ENCODE measurements at regions not wholly inside any gene's neighbourhood (a gene's known extent, or its start where the extent isn't known, plus 50 kb on each side); places are given as distances from the start of the nearest gene placed in this dataset.

DNA sequence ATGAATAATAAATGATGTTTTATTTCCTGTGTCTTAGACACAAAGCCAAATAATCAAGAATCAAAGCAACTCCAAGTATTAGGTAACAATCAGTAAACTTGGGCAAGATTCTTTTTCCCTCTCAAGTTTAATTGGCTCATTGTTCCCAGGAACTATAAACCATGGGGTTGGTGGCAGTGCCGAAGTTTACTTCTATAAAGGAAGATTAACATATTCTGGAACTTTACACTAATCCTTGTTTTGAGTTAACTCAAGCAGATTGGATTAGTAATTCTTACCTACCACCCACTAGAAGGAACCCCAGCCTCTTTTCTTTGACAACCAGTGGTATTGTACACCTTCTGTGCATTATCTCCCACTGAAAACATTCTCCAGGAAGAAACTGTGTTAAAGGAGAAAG is 197.1 kb downstream of the EXOC5 start:
- H3K27ac ChIP-seq: no peak overlapping the region
- no peak for TF ChIP-seq ZFX (IDR thresholded peaks at IDR 0.05)
- TF ChIP-seq, protein P1, sequence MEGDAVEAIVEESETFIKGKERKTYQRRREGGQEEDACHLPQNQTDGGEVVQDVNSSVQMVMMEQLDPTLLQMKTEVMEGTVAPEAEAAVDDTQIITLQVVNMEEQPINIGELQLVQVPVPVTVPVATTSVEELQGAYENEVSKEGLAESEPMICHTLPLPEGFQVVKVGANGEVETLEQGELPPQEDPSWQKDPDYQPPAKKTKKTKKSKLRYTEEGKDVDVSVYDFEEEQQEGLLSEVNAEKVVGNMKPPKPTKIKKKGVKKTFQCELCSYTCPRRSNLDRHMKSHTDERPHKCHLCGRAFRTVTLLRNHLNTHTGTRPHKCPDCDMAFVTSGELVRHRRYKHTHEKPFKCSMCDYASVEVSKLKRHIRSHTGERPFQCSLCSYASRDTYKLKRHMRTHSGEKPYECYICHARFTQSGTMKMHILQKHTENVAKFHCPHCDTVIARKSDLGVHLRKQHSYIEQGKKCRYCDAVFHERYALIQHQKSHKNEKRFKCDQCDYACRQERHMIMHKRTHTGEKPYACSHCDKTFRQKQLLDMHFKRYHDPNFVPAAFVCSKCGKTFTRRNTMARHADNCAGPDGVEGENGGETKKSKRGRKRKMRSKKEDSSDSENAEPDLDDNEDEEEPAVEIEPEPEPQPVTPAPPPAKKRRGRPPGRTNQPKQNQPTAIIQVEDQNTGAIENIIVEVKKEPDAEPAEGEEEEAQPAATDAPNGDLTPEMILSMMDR (conservative IDR thresholded peaks at IDR 0.05): no peak

DNA sequence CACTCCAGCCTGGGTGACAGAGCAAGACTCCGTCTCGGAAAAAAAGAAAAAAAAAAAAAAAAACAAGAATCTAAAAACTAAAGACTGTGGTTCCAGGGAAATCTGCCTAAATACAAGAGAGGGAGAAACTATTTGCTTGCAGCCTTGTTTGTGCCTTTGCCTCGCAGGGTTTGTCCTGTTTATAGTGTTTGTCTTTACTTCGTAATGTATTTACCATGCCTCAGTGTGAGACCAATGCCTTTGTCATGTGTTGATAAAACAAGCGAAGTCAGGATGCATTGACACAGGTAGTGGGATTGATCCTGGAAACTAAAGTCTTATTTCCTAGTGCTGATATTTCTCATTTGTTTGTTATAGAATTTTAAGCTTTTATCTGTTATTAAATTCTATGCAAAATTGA is 199.0 kb downstream of the EXOC5 start:
- H3K27ac ChIP-seq: no peak overlapping the region
- TF ChIP-seq, protein P1 (conservative IDR thresholded peaks at IDR 0.05): no peak
- TF ChIP-seq ZFX (IDR thresholded peaks at IDR 0.05): no peak

DNA sequence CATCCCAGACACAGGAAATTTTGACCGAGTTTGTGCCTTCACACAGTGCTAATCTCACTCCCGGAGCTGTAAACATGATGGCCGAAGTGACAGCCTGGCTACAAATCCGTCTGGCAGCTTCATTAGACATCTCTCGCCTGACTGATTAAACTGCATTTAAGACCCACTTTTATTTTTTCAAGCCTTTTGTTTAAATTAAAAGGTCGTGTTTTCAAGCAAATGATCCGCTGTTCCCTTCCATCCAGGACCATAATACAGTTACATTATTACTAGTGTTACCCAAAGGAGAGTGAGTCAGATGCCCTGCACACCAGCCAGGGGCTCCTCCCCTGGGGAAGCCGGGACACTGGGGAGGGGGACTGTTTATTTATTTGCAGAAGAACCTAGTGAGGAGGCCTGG is 200.2 kb downstream of the EXOC5 start:
- H3K27ac ChIP-seq: no peak overlapping the region
- no peak for TF ChIP-seq ZFX (IDR thresholded peaks at IDR 0.05)
- TF ChIP-seq, protein P1 (conservative IDR thresholded peaks at IDR 0.05): no peak

DNA sequence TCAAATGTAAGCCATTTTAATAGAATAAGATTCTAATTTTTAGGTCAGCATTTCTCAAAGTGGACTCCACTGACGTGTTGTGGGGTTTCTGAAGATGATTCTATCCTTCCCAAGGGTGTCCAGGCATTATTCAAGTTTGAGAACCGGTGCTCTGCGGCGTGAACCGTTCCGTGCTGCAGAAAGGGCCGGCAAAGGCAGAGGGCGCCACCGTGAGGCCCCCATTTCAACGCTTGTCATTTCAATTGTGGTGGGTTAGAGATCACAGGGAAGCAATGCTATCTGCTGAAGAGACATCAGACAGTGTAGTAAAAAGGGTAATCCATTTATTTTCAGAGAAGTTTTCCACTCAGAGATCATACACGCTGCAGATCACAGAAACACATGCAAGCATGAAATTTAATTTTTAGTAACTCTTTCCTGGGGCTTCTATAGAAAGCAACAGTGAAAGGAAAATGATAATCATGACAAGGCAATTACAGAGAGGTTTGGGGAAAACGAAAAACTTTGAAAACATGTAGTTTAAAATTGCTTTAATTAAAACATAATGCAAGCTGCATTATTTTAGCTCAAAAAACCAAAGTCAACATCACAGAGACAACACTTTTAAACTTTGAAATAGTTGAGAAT is 201.7 kb downstream of the EXOC5 start:
- no peak for TF ChIP-seq ZFX (IDR thresholded peaks at IDR 0.05)
- TF ChIP-seq, protein P1 (conservative IDR thresholded peaks at IDR 0.05): peak; percentile 94
- H3K27ac ChIP-seq: no peak overlapping the region

DNA sequence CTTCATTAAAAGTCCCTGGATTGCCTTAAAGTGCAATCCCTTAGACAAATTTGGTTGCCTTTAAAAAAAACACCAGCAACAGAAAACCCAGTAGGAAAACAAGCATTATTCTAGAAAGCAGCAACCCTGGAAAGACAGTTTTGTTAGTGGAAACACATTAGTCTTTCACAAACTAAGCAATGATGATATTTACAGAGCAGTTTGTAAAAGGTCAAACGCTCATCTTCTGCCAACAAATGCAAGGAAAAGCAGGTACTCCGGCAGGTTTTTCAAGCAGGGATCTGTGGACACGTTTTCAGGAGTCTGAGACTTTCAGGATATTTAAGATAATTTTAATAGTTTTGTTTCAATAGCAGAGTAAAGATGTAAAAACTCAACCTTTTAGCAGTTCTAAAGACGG is 202.2 kb downstream of the EXOC5 start:
- TF ChIP-seq, protein P1 (conservative IDR thresholded peaks at IDR 0.05): no peak
- no peak for TF ChIP-seq ZFX (IDR thresholded peaks at IDR 0.05)
- H3K27ac ChIP-seq: no peak overlapping the region

DNA sequence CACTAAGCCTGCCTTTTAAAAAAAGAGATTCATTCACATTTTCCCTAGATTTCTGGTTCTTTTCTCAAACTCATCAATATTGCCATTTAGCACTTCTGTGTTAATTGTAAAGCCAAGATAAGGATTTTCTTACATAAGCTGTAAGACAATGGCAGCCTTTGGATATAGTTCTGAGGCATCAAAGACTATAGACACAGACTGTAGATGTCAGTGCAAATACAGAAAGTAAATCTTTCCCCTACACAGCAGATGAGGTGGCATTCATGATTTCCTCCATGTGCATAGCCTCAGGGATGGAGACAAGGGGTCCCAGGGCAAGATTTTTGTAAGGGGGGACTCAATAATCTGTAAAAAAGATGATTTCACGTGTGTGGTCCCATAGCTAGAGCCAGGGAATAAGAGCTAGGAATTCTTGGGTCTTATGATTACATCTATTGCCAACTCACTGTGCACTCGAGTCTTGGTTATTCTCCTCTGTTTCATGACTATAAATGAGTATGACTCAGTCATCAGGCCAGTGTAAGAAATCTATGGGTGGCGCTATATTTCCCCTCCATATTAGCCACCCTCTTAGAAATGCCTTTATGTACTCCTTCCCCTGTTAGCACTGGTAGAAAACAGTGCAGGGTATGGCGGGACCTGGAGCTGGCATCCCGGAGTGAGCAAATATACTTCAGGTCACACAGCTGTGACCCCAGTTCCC is 207.5 kb downstream of the EXOC5 start:
- TF ChIP-seq, protein P1 (conservative IDR thresholded peaks at IDR 0.05): no peak
- TF ChIP-seq ZFX (IDR thresholded peaks at IDR 0.05): no peak
- H3K27ac ChIP-seq: no peak overlapping the region

DNA sequence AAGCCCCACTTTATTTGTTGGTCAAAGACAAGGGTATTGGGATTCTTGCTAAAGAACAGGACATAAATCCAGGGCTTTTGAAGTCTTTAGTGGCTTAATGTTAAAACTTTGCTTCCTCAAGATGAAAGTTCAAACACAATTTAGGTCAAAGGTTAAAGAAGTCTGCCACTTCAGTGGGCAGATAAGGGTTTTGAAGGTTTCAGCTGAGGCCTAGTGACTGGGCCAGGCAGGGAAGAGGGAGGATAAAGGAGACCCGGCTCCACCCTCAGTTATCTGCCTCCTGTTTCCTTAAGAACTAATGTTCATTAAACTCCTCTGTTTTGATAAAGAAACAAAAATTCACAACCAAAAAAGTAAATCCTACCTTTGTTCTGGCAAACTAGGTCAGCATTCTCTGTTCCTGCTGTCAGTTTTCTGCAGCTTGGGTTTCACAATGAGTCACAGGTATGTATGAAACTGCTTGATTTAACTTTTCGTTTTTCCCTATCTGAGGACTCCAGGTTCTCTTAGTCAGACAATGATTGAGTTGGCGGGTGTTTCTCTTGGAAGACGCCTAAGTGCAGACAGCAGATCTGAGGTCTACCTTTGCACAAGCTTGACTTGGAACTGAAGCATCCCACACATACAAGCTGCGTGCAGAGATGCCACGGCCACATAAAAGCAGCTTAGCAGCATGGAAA is 208.3 kb downstream of the EXOC5 start:
- no peak overlapping the region for H3K27ac ChIP-seq
- TF ChIP-seq, protein P1 (conservative IDR thresholded peaks at IDR 0.05): no peak
- TF ChIP-seq ZFX (IDR thresholded peaks at IDR 0.05): no peak
